HEK293 (cell line): ENCODE measurements at regions not wholly inside any gene's neighbourhood (a gene's known extent, or its start where the extent isn't known, plus 50 kb on each side); places are given as distances from the start of the nearest gene placed in this dataset.

Source experiments
- BCL6B ChIP-seq: fragments of 450-650 bp; formaldehyde crosslinking; IDR thresholded peaks from 2 replicates; pipeline ENCODE4 v1.5.1; 2017; ENCODE audit warnings: missing biosample characterization, missing genetic modification characterization
- ELK4 ChIP-seq: IDR thresholded peaks from 2 replicates; pipeline ENCODE4 v1.6.1; 2011; ENCODE audit warnings: mild to moderate bottlenecking, low read depth, low read length, borderline replicate concordance
- GLI2 ChIP-seq: fragments of 450-650 bp; formaldehyde crosslinking; IDR thresholded peaks from 2 replicates; pipeline ENCODE4; 2017; ENCODE audit warnings: missing biosample characterization, missing genetic modification characterization, low read depth, borderline replicate concordance
- GLIS1 ChIP-seq: fragments of 450-650 bp; formaldehyde crosslinking; IDR thresholded peaks from 2 replicates; pipeline ENCODE4 v1.5.1; 2016; ENCODE audit warnings: missing biosample characterization, missing genetic modification characterization
- GLIS2 ChIP-seq: fragments of 450-650 bp; formaldehyde crosslinking; IDR thresholded peaks from 2 replicates; pipeline ENCODE4 v1.5.1; 2016; ENCODE audit warnings: missing biosample characterization, missing genetic modification characterization
- INSM2 ChIP-seq: fragments of 450-650 bp; formaldehyde crosslinking; IDR thresholded peaks from 2 replicates; pipeline ENCODE4 v1.5.1; 2016; ENCODE audit warnings: missing biosample characterization, missing genetic modification characterization
- KLF10 ChIP-seq: fragments of 450-650 bp; IDR thresholded peaks from 2 replicates; pipeline ENCODE4 v1.5.1; 2018; ENCODE audit warnings: missing biosample characterization, mild to moderate bottlenecking, missing genetic modification characterization
- OSR2 ChIP-seq: fragments of 450-650 bp; formaldehyde crosslinking; IDR thresholded peaks from 2 replicates; pipeline ENCODE4 v1.5.1; 2016; ENCODE audit warnings: missing biosample characterization, missing genetic modification characterization
- PATZ1 ChIP-seq: fragments of 450-650 bp; formaldehyde crosslinking; IDR thresholded peaks from 2 replicates; pipeline ENCODE4 v1.5.1; 2016; ENCODE audit warnings: missing biosample characterization, missing genetic modification characterization
- RBAK ChIP-seq: fragments of 450-650 bp; formaldehyde crosslinking; IDR thresholded peaks from 2 replicates; pipeline ENCODE4 v1.5.1; 2016; ENCODE audit warnings: missing biosample characterization, missing genetic modification characterization
- ZBTB1 ChIP-seq: fragments of 450-650 bp; formaldehyde crosslinking; IDR thresholded peaks from 2 replicates; pipeline ENCODE4 v1.5.1; 2016; ENCODE audit warnings: missing biosample characterization, missing genetic modification characterization
- ZEB2 ChIP-seq: fragments of 450-650 bp; formaldehyde crosslinking; IDR thresholded peaks from 2 replicates; pipeline ENCODE4 v1.5.1; 2016; ENCODE audit warnings: missing biosample characterization, missing genetic modification characterization
- ZFHX2 ChIP-seq: fragments of 450-650 bp; formaldehyde crosslinking; conservative IDR thresholded peaks from 2 replicates; pipeline ENCODE4 v1.5.1; 2016; ENCODE audit warnings: missing biosample characterization, missing genetic modification characterization
- ZFP3 ChIP-seq: fragments of 450-650 bp; formaldehyde crosslinking; IDR thresholded peaks from 2 replicates; pipeline ENCODE4 v1.5.1; 2016; ENCODE audit warnings: low read depth, missing biosample characterization, missing genetic modification characterization
- ZFP37 ChIP-seq: fragments of 450-650 bp; formaldehyde crosslinking; IDR thresholded peaks from 2 replicates; pipeline ENCODE4 v1.5.1; 2016; ENCODE audit warnings: missing biosample characterization, missing genetic modification characterization
- ZNF114 ChIP-seq: fragments of 450-650 bp; formaldehyde crosslinking; IDR thresholded peaks from 2 replicates; pipeline ENCODE4 v1.5.0; 2017; ENCODE audit warnings: missing biosample characterization, missing genetic modification characterization
- ZNF121 ChIP-seq: fragments of 450-650 bp; formaldehyde crosslinking; IDR thresholded peaks from 2 replicates; pipeline ENCODE4 v1.5.1; 2016; ENCODE audit warnings: missing biosample characterization, missing genetic modification characterization
- ZNF132 ChIP-seq: fragments of 450-650 bp; formaldehyde crosslinking; IDR thresholded peaks from 2 replicates; pipeline ENCODE4 v1.5.1; 2017; ENCODE audit warnings: missing biosample characterization, missing genetic modification characterization, borderline replicate concordance
- ZNF169 ChIP-seq: fragments of 450-650 bp; formaldehyde crosslinking; IDR thresholded peaks from 2 replicates; pipeline ENCODE4 v1.5.1; 2016; ENCODE audit warnings: missing biosample characterization, missing genetic modification characterization
- ZNF175 ChIP-seq: fragments of 450-650 bp; formaldehyde crosslinking; IDR thresholded peaks from 2 replicates; pipeline ENCODE4 v1.5.1; 2016; ENCODE audit warnings: missing biosample characterization, missing genetic modification characterization
- ZNF18 ChIP-seq: fragments of 450-650 bp; formaldehyde crosslinking; IDR thresholded peaks from 2 replicates; pipeline ENCODE4 v1.5.1; 2016; ENCODE audit warnings: missing biosample characterization, missing genetic modification characterization
- ZNF184 ChIP-seq: fragments of 450-650 bp; IDR thresholded peaks from 2 replicates; pipeline ENCODE4 v1.5.1; 2018; ENCODE audit warnings: missing biosample characterization, mild to moderate bottlenecking, missing genetic modification characterization
- ZNF274 ChIP-seq, 2 experiments: fragments of 200-500 bp in 1 of 2; fragments of 450-650 bp in 1 of 2; sonication (Bioruptor generic) in 1 of 2; formaldehyde crosslinking in 1 of 2; IDR thresholded peaks; 2 replicates each; pipeline versions ENCODE4 v1.5.1 to v1.6.1; 2014 to 2016; ENCODE audit warnings: borderline replicate concordance in 1 of 2, inconsistent platforms in 1 of 2, low read length in 1 of 2, missing biosample characterization in 1 of 2, missing genetic modification characterization in 1 of 2
- ZNF354C ChIP-seq: fragments of 450-650 bp; formaldehyde crosslinking; IDR thresholded peaks from 2 replicates; pipeline ENCODE4 v1.5.1; 2016; ENCODE audit warnings: missing biosample characterization, missing genetic modification characterization, low read depth, borderline replicate concordance
- ZNF366 ChIP-seq: fragments of 450-650 bp; formaldehyde crosslinking; conservative IDR thresholded peaks from 2 replicates; pipeline ENCODE4 v1.5.1; 2016; ENCODE audit warnings: missing biosample characterization, missing genetic modification characterization
- ZNF423 ChIP-seq: fragments of 450-650 bp; formaldehyde crosslinking; IDR thresholded peaks from 2 replicates; pipeline ENCODE4 v1.5.1; 2016; ENCODE audit warnings: missing biosample characterization, missing genetic modification characterization
- ZNF548 ChIP-seq: fragments of 450-650 bp; formaldehyde crosslinking; IDR thresholded peaks from 2 replicates; pipeline ENCODE4 v1.5.1; 2016; ENCODE audit warnings: missing biosample characterization, missing genetic modification characterization
- ZNF558 ChIP-seq: fragments of 450-650 bp; formaldehyde crosslinking; IDR thresholded peaks from 2 replicates; pipeline ENCODE4 v1.5.1; 2016; ENCODE audit warnings: missing biosample characterization, missing genetic modification characterization
- ZNF621 ChIP-seq: fragments of 450-650 bp; formaldehyde crosslinking; IDR thresholded peaks from 2 replicates; pipeline ENCODE4 v1.5.1; 2017; ENCODE audit warnings: missing biosample characterization, missing genetic modification characterization
- ZNF677 ChIP-seq: fragments of 450-650 bp; IDR thresholded peaks from 2 replicates; pipeline ENCODE4 v1.5.0; 2018; ENCODE audit warnings: missing biosample characterization, mild to moderate bottlenecking, missing genetic modification characterization, moderate library complexity
- ZNF837 ChIP-seq: fragments of 450-650 bp; formaldehyde crosslinking; IDR thresholded peaks from 2 replicates; pipeline ENCODE4 v1.5.1; 2016; ENCODE audit warnings: missing biosample characterization, missing genetic modification characterization
- ZNF843 ChIP-seq: fragments of 450-650 bp; formaldehyde crosslinking; IDR thresholded peaks from 2 replicates; pipeline ENCODE4 v1.5.1; 2016; ENCODE audit warnings: missing biosample characterization, missing genetic modification characterization
- ZSCAN5A ChIP-seq: fragments of 450-650 bp; formaldehyde crosslinking; IDR thresholded peaks from 2 replicates; pipeline ENCODE4 v1.5.1; 2016; ENCODE audit warnings: missing biosample characterization, missing genetic modification characterization

GRCh38 chr4:20337261-20337664, 85.6 kb downstream of the SLIT2 start (continued):
- TF ChIP-seq RBAK (tag by site-specific recombination), result no peak
- TF ChIP-seq ZBTB1 (tag by site-specific recombination), result no peak
- peak; percentile 54; the same call in 1 of the 2 replicates for TF ChIP-seq PATZ1 (tag by site-specific recombination)
- no peak for TF ChIP-seq ZNF837 (tag by site-specific recombination)
- no peak for TF ChIP-seq ZNF548
- TF ChIP-seq ZNF677 (tag by site-specific recombination), result no peak
- no peak for TF ChIP-seq ZNF558
- TF ChIP-seq ZNF169 (tag by site-specific recombination), result no peak
- TF ChIP-seq GLI2 (tag by site-specific recombination), result peak; percentile 87
- TF ChIP-seq ZFHX2 (tag by site-specific recombination), result peak; percentile 95
- TF ChIP-seq ZFP37 (tag by site-specific recombination), result peak; percentile 49; the same call in 1 of the 2 replicates
- no peak for TF ChIP-seq ZFP3 (tag by site-specific recombination)
- TF ChIP-seq ZNF132 (tag by site-specific recombination), result no peak
- TF ChIP-seq ZNF274 (IDR thresholded peaks at IDR 0.05; ENCODE audit: low read length), result no peak
- TF ChIP-seq ZNF274 (tag by site-specific recombination; IDR thresholded peaks at IDR 0.05; ENCODE audit: borderline replicate concordance), result no peak
- peak; percentile 75 for TF ChIP-seq ZNF366 (tag by site-specific recombination)
- TF ChIP-seq ZSCAN5A (tag by site-specific recombination), result 0 out of 2 replicates have a peak, but pooled peaks have one; percentile 26
- TF ChIP-seq OSR2 (tag by site-specific recombination), result peak; percentile 95
- peak; percentile 95 for TF ChIP-seq ZNF843 (tag by site-specific recombination)
- TF ChIP-seq ZNF621 (tag by site-specific recombination), result no peak
- TF ChIP-seq ZNF184, result peak; percentile 9; the same call in 1 of the 2 replicates
- TF ChIP-seq ZEB2, result 0 out of 2 replicates have a peak, but pooled peaks have one; percentile 30
- peak; percentile 69 for TF ChIP-seq INSM2 (tag by site-specific recombination)
- TF ChIP-seq ZNF354C, result no peak
- peak; percentile 95 for TF ChIP-seq GLIS1 (tag by site-specific recombination)
- no peak for TF ChIP-seq BCL6B (tag by site-specific recombination)
- TF ChIP-seq ZNF175 (tag by site-specific recombination), result no peak
- TF ChIP-seq ELK4, result no peak
- no peak for TF ChIP-seq ZNF121 (tag by site-specific recombination)
- TF ChIP-seq ZNF423, result peak; percentile 81
- TF ChIP-seq ZNF114 (tag by site-specific recombination), result no peak
- TF ChIP-seq GLIS2, result peak; percentile 37; the same call in 1 of the 2 replicates
- TF ChIP-seq ZNF18 (tag by site-specific recombination), result peak; percentile 63; the same call in 1 of the 2 replicates
- peak; percentile 96 for TF ChIP-seq KLF10
